DOHH2 (cell line): ENCODE measurements at regions not wholly inside any gene's neighbourhood (a gene's known extent, or its start where the extent isn't known, plus 50 kb on each side); places are given as distances from the start of the nearest gene placed in this dataset.

Experiments used
- H3F3A ChIP-seq: fragments of 200-600 bp; sonication (generic), shearing (Covaris generic); 2 replicates; pipeline ENCODE4 v1.6.0; 2016; ENCODE audit warnings: antibody characterized with exemption, mild to moderate bottlenecking; ENCODE audit not compliant: control insufficient read depth, insufficient read depth
- H3K27ac ChIP-seq: fragments of 200-600 bp; sonication (generic); 2 replicates; pipeline ENCODE4 v1.5.1; 2014; ENCODE audit warnings: low read depth, mild to moderate bottlenecking, low read length, moderate library complexity
- H3K27me3 ChIP-seq: fragments of 200-600 bp; sonication (generic); 2 replicates; pipeline ENCODE4 v1.6.1; 2014; ENCODE audit warnings: mild to moderate bottlenecking, low read length, mixed read lengths; ENCODE audit not compliant: control insufficient read depth
- H3K36me3 ChIP-seq: fragments of 200-600 bp; sonication (generic); 2 replicates; pipeline ENCODE4 v1.6.1; 2014; ENCODE audit warnings: mild to moderate bottlenecking, low read length, moderate library complexity, mixed read lengths; ENCODE audit not compliant: control insufficient read depth
- H3K4me1 ChIP-seq: fragments of 200-600 bp; sonication (generic); 2 replicates; pipeline ENCODE4 v1.6.1; 2014; ENCODE audit warnings: mild to moderate bottlenecking, low read length, mixed read lengths; ENCODE audit not compliant: control insufficient read depth
- H3K4me2 ChIP-seq: fragments of 200-600 bp; sonication (generic); 2 replicates; pipeline ENCODE4 v1.6.0; 2014; ENCODE audit warnings: mild to moderate bottlenecking, low read length, moderate library complexity
- H3K4me3 ChIP-seq: fragments of 200-600 bp; sonication (generic); 2 replicates; pipeline ENCODE4 v1.5.1; 2014; ENCODE audit warnings: mild to moderate bottlenecking, low read length, mixed read lengths
- H3K79me2 ChIP-seq: fragments of 200-600 bp; sonication (generic); 2 replicates; pipeline ENCODE4 v1.6.1; 2014; ENCODE audit warnings: mild to moderate bottlenecking, low read length, mixed read lengths; ENCODE audit not compliant: control insufficient read depth
- H3K9me2 ChIP-seq: fragments of 200-600 bp; sonication (generic); replicated peaks from 2 replicates; pipeline ENCODE4 v1.6.1; 2014; ENCODE audit warnings: mild to moderate bottlenecking, low read length, mixed read lengths; ENCODE audit not compliant: control insufficient read depth
- H3K9me3 ChIP-seq: fragments of 200-600 bp; sonication (generic); 2 replicates; pipeline ENCODE4 v1.6.1; 2014; ENCODE audit warnings: antibody characterized with exemption, low read length, mixed read lengths; ENCODE audit not compliant: control insufficient read depth, insufficient read depth
- H4K20me1 ChIP-seq: fragments of 200-600 bp; sonication (generic); 2 replicates; pipeline ENCODE4 v1.6.0; 2014; ENCODE audit warnings: low read depth, mild to moderate bottlenecking, antibody characterized with exemption, low read length, moderate library complexity; ENCODE audit not compliant: control insufficient read depth, insufficient read depth
- EZH2phosphoT487 ChIP-seq: fragments of 200-600 bp; sonication (generic); IDR thresholded peaks from 2 replicates; pipeline ENCODE4 v1.6.1; 2017; ENCODE audit warnings: borderline replicate concordance, mild to moderate bottlenecking, antibody characterized with exemption, low read length, moderate library complexity, mixed read lengths
- TF ChIP-seq, protein P1 (sequence below): fragments of 200-600 bp; sonication (generic); IDR thresholded peaks from one replicate; pipeline ENCODE4 v1.5.1; 2014; ENCODE audit warnings: antibody characterized with exemption, mild to moderate bottlenecking, low read depth, low read length; ENCODE audit not compliant: poor library complexity, severe bottlenecking

GRCh38 chr12:70094467-70094866, 148.8 kb upstream of the CNOT2 start:
- H3K4me3 ChIP-seq = no peak overlapping the region
- H3K4me2 ChIP-seq = no peak overlapping the region
- peaks cover 3% of the 10 kb centered on the region; the same call in 1 of the 2 replicates for H3K9me3 ChIP-seq
- no peaks in the 10 kb centered on the region for H3K27me3 ChIP-seq
- H3F3A ChIP-seq = peaks cover 4% of the 10 kb centered on the region; the same call in 1 of the 2 replicates
- H3K9me2 ChIP-seq = no peaks in the 10 kb centered on the region
- no peak overlapping the region for H3K27ac ChIP-seq
- TF ChIP-seq EZH2phosphoT487 = no peak
- TF ChIP-seq, protein P1, sequence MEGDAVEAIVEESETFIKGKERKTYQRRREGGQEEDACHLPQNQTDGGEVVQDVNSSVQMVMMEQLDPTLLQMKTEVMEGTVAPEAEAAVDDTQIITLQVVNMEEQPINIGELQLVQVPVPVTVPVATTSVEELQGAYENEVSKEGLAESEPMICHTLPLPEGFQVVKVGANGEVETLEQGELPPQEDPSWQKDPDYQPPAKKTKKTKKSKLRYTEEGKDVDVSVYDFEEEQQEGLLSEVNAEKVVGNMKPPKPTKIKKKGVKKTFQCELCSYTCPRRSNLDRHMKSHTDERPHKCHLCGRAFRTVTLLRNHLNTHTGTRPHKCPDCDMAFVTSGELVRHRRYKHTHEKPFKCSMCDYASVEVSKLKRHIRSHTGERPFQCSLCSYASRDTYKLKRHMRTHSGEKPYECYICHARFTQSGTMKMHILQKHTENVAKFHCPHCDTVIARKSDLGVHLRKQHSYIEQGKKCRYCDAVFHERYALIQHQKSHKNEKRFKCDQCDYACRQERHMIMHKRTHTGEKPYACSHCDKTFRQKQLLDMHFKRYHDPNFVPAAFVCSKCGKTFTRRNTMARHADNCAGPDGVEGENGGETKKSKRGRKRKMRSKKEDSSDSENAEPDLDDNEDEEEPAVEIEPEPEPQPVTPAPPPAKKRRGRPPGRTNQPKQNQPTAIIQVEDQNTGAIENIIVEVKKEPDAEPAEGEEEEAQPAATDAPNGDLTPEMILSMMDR = no peak
- H3K79me2 ChIP-seq = no peaks in the 10 kb centered on the region
- no peaks in the 10 kb centered on the region for H4K20me1 ChIP-seq
- H3K4me1 ChIP-seq = peaks cover 3% of the 10 kb centered on the region; the same call in 1 of the 2 replicates
- no peaks in the 10 kb centered on the region for H3K36me3 ChIP-seq

DNA sequence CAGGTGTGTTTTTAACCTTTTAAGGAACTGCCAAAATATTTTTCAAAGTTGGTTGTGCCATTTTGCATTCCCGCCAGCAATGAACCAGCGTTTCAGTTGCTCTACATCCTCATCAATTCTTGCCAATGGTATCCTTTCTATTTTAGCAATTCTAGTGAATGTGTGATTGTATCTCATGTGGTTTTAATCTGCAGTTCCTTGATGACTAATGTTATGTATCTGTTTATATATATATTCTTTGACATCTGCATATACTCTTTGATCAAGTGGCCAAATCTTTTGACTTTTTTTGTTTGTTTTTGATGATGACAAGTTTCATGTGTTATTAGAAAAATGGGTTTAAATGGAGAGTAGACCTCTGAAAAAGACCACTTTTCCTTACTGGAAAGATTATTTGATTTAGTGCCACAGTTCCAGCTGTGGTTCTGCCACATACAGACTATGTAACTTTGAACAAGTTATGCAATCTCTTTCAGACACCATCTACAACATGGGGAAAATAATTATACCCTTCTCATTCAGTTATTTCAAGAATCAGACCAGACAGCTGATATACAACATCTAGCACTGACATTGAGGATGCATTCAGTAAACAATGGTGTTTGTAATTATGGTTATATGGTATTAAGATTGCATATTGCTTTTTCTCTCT, 146.3 kb upstream of the CNOT2 start:
- Histone ChIP-seq H3K9me3 (peaks cover 1% of the 10 kb centered on the region; the same call in 1 of the 2 replicates), H3K79me2 (no peaks in the 10 kb centered on the region), H3K27me3 (no peaks in the 10 kb centered on the region), H3K9me2 (no peaks in the 10 kb centered on the region), H3K27ac (no peak overlapping the region), H3K36me3 (no peaks in the 10 kb centered on the region), H3K4me2 (no peak overlapping the region), H3K4me3 (no peak overlapping the region), H3K4me1 (peaks cover 8% of the 10 kb centered on the region), H3F3A (peaks cover 4% of the 10 kb centered on the region; the same call in 1 of the 2 replicates), H4K20me1 (no peaks in the 10 kb centered on the region)
- TF ChIP-seq, protein P1 = no peak
- TF ChIP-seq EZH2phosphoT487 = no peak

GRCh38 chr12:70101064-70101463, 142.2 kb upstream of the CNOT2 start:
- Histone ChIP-seq H3K36me3 (no peaks in the 10 kb centered on the region), H3F3A (peaks cover 2% of the 10 kb centered on the region; the same call in 1 of the 2 replicates), H3K27me3 (no peaks in the 10 kb centered on the region), H3K4me3 (no peak overlapping the region), H4K20me1 (no peaks in the 10 kb centered on the region), H3K9me2 (no peaks in the 10 kb centered on the region), H3K9me3 (no peaks in the 10 kb centered on the region), H3K4me2 (no peak overlapping the region), H3K27ac (no peak overlapping the region), H3K4me1 (peaks cover 18% of the 10 kb centered on the region), H3K79me2 (no peaks in the 10 kb centered on the region)
- no peak for TF ChIP-seq EZH2phosphoT487
- TF ChIP-seq, protein P1 = no peak
